Fibroblast of peridontal ligament (primary cell): ENCODE measurements at regions not wholly inside any gene's neighbourhood (a gene's known extent, or its start where the extent isn't known, plus 50 kb on each side); places are given as distances from the start of the nearest gene placed in this dataset.
"Not testable (repeated sequence)": the region's sequence is repeated elsewhere in the genome, so short reads cannot be mapped to it uniquely, and the experiment has no call there.

Experiments
- DNase-seq: peaks from one replicate; pipeline ENCODE4 v3.0.0-alpha.2; 2010; ENCODE audit errors: extremely low read depth

DNA sequence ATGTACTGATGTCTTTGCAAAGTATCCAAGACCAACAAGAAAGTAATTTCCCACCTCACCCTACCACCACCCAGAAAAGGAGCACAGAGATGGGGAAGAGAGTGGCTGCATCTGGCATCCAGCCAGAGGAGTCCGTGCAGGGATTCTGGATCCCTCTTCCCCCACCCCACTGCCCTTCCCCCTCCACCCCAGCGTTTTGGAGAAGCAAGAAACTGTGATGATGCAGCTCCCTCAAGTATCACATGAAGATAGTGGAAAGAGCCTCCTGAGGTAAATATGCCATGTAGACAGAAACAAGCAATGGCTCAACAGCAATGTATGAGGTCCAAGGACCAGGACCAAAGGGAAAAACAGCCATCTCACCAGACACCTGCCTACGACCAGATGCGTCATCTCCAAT is 153.8 kb downstream of the DEPDC1B start:
- no peak for DNase-seq

DNA sequence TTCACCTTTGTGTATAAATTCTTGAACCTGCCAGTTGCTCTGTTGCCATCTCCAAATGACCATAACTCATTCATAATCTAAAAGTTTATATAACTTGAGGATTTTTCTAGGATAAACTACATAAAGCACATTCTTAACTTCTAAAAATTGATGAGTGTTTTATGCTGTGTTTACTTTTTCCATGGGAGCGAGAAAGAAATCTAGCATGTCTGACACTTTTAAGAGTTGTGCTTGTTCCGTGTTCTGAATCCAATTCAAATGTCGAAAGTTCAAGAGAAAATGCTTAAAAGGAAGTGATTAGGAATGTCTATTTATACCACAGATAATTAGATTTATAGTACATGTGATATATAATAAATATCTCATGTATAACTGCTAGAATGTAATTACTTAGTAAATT is 154.4 kb downstream of the DEPDC1B start:
- peak; percentile 32 for DNase-seq

DNA sequence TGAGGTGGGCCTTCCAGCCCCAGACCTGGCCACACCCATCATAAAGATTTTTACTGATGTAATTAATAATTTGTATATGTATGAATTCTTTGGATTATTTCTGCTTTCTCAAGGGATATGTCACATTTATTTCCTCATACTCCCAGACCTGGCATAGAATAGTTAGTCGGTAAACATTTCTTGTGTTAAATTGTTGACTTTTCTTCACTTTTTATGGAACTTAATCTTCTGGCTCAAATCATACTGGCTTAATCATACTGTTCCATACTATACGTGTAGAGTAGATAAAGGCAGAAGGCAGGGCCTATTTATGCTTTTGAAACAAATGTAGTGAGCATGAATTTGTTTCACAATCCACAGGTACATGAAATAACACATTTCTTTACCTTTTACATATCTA is 155.8 kb downstream of the DEPDC1B start:
- DNase-seq: no peak

DNA sequence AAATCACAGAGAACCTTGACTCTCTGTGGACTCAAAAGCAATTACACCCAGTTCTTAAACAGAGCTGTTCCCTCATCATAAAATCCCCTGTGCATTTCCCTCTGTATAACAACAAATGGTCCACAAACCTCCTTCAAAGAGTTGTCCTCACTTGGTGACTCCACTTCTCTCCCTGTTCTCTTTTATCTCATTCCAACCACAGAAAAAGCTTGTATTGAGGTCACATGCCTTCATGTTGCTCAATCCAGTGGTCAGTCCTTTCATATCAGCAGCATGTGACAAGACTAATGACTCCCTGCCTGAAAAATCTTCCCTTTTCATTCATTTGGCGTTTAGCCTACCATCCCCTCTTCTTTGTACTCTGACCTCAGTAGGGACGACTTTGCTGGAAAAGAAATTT is 158.0 kb downstream of the DEPDC1B start:
- peak; percentile 87 for DNase-seq

DNA sequence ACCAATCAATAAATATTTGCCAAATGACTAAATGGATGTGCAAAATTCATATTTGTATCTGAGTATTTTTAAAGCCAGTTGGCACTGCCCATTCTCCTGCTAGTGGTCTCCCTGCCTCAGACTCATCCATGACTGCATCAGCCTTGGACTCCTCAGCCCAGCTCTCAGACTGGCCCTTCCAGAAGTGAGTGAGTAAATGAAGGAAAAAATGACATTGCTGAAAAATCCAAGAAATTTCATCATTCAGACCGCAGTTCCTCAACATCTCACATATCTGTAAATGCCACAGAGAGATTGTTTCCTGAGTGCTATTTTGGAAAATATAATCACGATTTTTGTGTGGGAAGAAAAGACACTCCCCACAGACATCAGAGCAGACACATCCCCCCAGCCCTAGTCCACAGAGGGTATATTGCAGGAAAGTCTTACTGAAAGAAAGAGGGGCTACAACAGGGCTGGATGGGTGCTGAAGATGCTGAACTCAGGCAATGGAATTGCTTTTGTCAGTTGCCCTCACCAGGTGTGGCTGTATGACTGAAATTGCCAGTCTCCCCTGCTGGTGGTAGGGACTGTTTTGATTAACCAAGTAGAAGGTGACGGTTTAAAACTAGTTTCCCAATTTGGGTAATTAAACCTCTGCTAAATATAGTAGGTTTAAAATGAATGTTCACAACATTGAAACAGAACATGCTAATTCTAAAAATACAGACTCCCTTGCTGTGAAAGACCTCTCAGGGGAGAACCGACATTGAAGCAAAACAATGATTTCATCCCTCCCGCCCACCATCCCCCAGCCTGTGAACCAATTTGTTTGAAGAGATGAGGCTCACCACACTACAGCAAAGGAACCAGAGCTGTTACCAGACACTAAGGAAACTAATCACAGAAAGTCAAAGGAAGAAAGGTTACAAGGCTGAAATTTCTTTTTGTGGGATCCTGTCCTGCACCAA is 158.8 kb downstream of the DEPDC1B start:
- DNase-seq: peak; percentile 97

DNA sequence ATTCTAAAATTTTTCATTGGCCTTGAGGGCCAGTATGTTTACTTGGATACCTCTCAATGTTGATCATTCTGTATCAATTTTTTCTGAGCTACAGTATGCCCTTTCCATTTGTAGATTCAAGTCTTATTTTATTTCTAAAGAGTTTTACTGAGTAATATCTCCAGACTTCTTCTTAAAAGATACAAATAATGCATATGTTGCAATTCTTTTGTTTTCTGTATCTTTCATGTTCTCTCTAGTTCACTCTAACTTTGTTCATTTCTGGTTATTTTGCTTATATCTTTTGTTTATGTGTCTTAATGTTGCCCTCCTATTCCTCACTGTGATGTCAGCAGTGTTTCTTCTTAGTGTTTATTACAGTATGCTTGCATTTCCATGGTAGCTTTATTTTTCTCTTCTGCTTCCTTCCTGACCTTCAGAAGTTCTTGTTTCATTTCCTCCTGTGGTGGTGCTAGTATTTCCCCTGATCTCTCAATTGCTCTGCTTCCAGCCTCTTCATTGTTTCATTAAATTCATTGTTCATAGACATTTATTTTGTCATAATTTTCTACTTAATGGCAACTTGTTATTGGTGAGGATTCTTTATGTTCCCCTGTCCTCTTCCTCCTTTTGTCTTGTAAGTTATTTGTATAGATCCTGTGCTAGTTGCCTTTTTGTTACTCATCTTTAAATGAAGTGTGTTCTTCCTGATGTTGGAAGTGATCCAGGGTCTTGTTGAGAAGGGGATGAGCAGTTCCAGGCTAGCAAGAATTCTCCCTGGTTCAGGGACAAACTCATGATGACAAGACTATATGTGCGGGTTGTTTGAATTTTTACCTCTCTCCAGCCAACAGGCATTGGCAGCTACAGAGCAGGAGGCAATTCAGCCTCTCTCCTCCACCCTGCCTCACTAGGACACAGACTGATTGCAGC is 160.8 kb downstream of the DEPDC1B start:
- DNase-seq: peak; percentile 56

DNA sequence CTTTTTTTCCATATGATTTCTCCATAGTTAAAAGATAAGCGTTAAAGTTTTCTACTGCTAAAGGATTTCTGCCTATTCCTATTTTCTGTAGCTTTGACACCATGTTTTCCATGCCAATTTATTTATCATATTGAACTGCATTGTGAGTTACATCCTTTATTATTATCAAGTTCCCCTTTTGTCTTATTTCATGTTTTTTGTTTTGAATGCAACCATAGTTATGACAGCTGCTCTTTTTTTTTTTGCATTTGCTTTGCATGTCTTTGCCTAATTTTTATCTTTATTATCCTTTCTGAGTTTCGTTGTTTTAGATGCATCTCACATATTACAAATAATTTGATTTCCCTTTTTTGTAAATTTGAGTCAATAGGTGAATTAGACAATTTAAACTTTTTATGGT is 161.5 kb downstream of the DEPDC1B start:
- no peak for DNase-seq

DNA sequence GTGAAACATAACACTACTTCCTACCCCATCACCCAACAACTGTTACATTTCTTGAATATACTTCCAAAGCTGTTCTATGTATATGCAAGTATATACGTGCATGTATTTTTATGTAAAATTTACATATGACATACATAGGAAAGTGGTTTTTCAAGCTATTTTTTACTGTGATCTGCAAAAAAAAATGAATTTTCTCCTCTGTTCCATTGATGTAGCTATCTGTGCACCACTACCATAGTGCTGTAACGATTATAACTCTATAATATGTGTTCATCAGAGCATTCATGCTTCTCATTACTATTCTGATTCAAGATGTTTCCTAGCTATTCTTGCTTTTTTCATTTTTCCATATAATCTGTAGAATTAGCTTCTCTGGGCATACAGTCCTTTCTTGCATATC is 164.0 kb downstream of the DEPDC1B start:
- no peak for DNase-seq

DNA sequence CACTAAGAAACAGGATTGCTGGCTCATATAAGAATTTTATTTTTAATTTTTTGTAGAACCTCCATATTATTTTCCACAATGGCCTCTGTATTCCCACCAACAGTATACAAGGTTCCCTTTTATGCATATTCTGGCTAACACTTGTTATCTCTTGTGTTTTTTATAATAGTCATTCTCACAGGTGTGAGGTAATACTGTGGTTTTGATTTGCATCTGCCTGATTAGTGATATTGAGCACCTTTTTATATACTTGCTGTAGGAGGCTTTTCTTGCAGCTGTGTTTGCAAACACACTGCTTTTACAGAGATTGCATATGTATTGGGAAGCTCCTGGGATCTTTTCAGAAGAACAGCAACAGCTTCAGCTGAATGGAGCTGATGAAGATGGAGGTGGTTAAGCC is 164.8 kb downstream of the DEPDC1B start:
- no peak for DNase-seq

DNA sequence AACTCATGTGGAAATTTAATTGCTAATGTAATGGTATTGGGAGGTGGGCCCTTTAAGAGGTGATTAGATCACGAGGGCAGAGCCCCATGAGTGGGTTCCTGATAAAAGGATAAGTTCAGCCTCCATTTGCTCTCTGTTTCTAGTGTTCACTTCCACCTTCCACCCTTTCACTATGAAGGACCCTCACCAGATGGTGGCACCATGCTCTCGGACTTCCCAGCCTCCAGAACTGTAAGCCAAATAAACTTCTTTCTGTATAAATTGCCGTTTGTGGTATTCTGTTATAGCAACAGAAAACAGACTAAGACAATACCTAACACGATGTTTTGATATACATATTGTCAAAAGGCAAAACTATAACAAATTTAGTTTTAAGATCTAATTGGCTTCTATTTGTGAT is 166.2 kb downstream of the DEPDC1B start:
- DNase-seq: no peak

DNA sequence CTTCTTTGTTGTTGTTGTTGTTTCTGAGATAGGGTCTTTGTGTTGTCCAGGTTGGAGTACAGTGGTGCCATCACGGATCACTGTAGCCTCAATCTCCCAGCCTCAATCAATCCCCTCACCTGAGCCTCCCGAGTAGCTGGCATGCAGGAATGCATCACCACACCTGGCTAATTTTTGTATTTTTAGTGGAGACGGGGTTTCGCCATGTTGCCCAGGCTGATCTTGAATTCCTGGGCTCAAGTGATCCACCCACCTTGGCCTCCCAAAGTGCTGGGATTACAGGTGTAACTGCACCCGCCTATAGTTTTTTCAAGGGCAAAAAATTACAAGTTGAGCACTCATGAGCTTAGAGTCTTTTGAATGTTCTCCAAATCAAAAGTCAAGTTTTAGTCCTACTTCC is 167.2 kb downstream of the DEPDC1B start:
- DNase-seq: not testable (repeated sequence)

DNA sequence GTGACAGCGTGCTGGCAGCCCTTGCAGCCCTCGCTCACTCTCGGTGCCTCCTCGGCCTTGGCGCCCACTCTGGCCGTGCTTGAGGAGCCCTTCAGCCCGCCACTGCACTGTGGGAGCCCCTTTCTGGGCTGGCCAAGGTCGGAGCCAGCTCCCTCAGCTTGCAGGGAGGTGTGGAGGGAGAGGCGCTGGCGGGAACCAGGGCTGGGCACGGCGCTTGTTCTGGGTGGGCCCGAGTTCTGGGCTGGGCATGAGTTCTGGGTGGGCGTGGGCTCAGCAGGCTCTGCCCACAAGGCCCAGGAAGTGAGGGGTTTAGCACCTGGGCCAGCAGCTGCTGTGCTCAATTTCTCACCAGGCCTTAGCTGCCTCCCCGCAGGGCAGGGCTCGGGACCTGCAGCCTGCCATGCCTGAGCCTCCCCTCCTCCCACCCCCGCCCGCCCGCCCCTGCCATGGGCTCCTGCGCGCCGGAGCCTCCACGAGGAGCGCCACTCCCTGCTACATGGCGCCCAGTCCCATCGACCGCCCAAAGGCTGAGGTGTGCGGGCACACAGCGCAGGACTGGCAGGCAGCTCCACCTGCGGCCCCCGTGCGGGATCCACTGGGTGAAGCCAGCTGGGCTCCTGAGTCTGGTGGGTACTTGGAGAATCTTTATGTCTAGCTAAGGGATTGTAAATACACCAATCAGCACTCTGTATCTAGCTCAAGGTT is 169.7 kb downstream of the DEPDC1B start:
- DNase-seq: not testable (repeated sequence)

DNA sequence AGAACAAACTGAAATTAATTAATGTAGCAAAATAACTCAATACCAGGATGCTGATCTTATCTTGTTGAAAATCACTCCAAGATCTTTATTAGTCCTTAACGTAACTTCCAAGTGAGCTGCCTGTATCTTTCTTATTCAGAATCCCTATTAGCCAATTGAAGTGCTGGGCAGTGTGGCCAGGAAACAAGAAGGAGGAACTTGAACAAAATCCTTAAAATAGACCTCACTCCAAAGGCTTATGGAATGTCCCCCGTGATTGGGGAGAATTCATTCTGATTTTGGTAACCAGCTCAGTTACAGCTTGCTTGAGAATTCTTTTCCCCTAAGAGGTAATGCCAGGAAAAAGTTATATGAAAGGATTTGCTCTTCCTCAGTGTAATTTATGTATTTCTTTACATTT is 171.0 kb downstream of the DEPDC1B start:
- DNase-seq: no peak

DNA sequence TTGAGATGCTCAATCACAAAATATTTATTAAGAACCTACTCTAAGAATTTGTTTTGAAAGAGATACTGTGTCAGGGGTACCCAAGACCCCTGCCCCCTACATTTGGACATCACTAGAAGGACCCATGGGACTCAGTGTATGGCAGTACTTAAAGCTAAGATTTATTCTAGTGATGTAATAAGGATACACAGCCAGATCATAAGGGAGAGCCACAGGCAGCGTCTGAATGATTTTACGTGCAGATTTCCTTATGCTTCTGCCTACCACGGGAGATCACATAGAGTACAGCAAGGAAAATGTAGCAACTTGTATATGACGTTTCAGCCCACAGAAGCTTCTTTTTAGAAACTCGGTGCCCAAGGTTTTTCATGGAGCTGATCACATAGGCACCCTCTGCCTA is 172.9 kb downstream of the DEPDC1B start:
- DNase-seq: no peak

DNA sequence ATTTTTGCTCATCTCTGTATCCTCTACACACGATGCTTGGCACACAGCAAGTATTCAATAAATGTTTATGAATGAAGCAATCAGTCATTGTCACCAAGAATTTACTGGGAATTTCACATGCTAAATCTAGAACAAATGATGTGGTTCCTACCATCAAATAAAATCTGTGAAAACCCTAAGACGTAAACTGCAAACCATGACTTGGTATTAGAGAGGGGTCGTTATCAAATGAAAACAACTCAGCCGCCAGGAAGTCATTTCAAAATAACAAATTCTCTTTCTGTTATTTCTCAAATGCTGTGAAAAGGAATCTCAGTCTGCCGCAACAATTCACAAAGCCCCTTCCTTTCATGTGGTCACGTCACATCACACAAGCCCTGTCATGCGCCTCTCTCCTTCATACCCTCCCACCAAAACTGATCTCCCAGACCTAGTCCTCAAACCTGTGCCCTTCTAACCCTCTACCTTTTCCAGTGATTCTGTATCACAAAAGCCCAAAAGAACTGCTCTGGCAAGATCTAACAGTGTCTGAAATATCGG is 173.6 kb downstream of the DEPDC1B start:
- no peak for DNase-seq

DNA sequence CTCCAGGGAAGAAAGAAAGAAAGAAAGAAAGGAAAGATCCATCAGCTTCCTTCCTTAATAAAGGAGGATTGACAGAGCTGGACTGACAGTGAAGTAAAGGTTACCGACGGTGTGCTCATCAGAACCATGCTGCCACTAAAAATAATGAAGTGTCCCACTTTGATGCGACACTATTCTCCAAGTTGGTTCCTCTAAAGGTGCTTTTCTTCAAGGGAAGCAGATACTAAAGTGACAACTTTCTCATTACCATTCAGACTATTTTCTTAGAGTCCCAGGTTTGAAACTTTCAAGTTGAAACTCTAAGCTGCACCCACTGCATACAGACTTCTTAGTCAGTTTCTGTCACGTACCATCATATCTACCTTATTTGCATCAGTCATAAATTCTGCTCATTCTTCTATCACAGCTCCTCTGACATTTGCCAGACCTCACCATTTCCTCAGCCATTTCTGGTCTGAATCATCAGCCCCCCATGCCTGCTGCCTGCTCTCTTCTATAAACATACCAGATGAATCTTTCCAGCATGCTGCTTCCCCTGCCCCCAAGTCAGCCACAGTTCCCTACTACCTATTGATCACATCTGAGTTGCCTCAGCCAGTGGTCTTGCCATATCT is 177.6 kb downstream of the DEPDC1B start:
- peak; percentile 61 for DNase-seq

DNA sequence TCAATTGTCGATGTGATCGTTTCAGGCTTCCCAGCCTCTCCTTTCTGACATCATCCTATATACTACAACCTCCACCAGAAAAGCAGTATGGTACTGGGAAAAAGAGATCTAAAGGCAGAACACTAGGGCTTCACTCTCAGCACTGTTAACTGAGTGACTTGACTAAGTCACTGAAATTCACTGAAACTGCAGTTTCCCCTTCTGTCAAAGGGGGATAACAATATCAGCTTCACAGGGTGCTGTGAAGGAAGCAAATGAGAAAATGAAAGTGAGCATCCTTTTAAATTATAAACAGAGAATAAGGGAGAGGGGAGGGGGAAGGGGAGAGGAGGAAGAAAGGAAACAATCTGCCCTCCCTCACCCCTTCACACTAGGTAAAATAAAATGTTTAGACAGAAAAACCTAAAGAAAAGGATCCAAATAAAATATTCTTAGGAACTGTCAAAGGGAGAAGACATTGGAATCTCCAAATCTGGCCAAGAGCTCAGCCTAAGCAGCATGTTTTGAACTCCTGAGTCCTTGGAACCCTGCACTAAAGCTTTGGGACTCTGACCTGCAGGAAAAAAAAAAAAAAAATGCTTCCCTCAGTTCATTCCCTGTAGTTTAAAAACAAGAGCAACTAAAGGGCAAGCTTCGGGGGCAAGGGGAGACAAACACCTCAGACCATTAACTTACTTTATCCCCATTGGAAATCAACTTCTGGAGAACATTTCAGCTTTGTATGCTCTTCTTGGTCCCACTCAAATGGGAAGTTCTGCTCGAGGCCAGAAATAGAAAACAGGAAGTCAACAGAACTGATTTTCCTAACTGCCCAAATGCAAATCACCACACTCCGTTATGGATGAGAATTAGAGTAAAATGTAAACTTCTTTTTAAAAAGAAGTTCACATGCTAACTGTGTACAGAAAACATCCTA is 178.3 kb downstream of the DEPDC1B start:
- peak; percentile 38 for DNase-seq

DNA sequence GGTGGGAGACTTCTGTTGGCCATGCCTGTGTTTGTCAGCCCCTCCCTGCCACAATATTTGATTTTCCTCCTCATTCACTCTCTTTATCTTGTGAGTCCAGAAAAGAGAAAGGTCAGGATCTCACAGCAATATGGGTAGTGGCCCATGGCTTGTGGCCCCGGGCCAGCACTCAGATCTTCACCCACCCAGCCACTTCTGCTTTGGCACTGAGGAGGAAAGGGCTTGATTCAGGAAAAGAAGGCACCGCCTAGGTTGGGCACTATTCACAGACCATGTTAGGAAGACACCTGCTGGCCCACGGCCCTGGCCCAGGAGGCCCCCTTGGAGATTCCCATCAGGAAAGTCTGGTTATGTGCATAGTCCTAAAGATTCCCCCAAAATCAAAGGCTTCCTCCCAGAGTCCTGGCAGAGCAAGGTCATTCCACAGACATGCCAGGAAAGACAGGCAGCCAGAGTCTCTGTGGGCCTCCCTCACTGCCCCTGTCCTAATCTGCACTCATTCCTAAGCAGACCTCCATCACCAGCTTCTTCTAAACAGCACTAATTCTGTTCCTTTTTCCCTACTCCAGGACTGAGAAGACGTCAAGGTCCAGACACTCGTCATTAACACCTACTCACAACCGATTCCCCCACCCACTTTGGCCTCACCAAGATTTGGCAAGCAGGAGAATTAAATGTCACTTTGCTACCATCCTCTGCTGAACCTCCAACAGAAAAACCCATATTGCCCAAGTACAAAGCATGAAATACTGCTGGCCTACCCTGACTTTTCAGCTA is 179.3 kb downstream of the DEPDC1B start:
- DNase-seq: no peak

DNA sequence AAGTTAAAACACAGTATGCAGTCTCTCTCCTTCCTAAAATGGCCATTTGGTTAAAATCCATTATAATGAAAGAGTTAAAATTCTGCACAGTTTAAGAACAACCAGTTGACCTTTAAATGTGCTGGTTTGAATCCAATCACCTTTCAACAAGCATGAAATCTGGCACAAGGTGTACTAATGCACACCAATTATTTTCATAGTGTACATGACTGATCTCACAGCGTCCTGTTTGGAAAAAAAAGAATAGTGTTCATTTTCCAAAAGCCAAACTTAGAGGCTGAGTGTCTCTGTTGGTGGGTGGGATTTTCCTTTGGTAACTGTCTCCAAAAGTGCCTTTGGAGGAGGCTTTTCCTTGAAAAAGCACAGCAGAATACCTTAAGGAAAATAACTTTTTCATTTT is 180.6 kb downstream of the DEPDC1B start:
- DNase-seq: no peak
